ENCODE measurements at regions not wholly inside any gene's neighbourhood (a gene's known extent, or its start where the extent isn't known, plus 50 kb on each side); places are given as distances from the start of the nearest gene placed in this dataset.
"Not testable (repeated sequence)": the region's sequence is repeated elsewhere in the genome, so short reads cannot be mapped to it uniquely, and the experiment has no call there.

- no peak for DNase-seq
These were observed 650.5 kb upstream of the ZNF385D start for GRCh38 chr3:22401499-22401898.

- no peak for DNase-seq
These were observed 663.2 kb upstream of the ZNF385D start for GRCh38 chr3:22414239-22414638.

- DNase-seq: not testable (repeated sequence)
These were observed 665.9 kb upstream of the ZNF385D start for GRCh38 chr3:22416838-22417446.

- DNase-seq: no peak
These were observed 668.3 kb upstream of the ZNF385D start for GRCh38 chr3:22419261-22419660.

- DNase-seq: no peak
These were observed 670.6 kb upstream of the ZNF385D start for GRCh38 chr3:22421589-22421988.

GRCh38 chr3:22431334-22431733 lies 680.3 kb upstream of the ZNF385D start:
- no peak for DNase-seq

- DNase-seq: no peak
These were observed 688.6 kb upstream of the ZNF385D start for GRCh38 chr3:22439626-22440025.

- DNase-seq: no peak
These were observed 690.7 kb upstream of the ZNF385D start for GRCh38 chr3:22441711-22442110.

GRCh38 chr3:22443571-22444233 lies 692.7 kb upstream of the ZNF385D start:
- no peak for DNase-seq

GRCh38 chr3:22445336-22445735 lies 694.3 kb upstream of the ZNF385D start:
- DNase-seq: not testable (repeated sequence)

- no peak for DNase-seq
These were observed 699.9 kb upstream of the ZNF385D start for GRCh38 chr3:22450786-22451400.

- no peak for DNase-seq
These were observed 700.5 kb upstream of the ZNF385D start for GRCh38 chr3:22451501-22451900.

GRCh38 chr3:22453906-22454535 lies 703.0 kb upstream of the ZNF385D start:
- no peak for DNase-seq

GRCh38 chr3:22469995-22470394 lies 719.0 kb upstream of the ZNF385D start:
- no peak for DNase-seq

- DNase-seq: no peak
These were observed 720.5 kb upstream of the ZNF385D start for GRCh38 chr3:22471557-22471956.

- no peak for DNase-seq
These were observed 723.9 kb upstream of the ZNF385D start for GRCh38 chr3:22474706-22475445.

- no peak for DNase-seq
These were observed 724.7 kb upstream of the ZNF385D start for GRCh38 chr3:22475665-22476240.

GRCh38 chr3:22476976-22477375 lies 726.0 kb upstream of the ZNF385D start:
- no peak for DNase-seq

GRCh38 chr3:22485954-22486353 lies 717.2 kb upstream of the UBE2E2 start:
- DNase-seq: no peak

- DNase-seq: no peak
These were observed 712.4 kb upstream of the UBE2E2 start for GRCh38 chr3:22490747-22491146.

- DNase-seq: no peak
These were observed 711.8 kb upstream of the UBE2E2 start for GRCh38 chr3:22491344-22491743.

GRCh38 chr3:22492342-22492741 lies 710.8 kb upstream of the UBE2E2 start:
- DNase-seq: no peak

GRCh38 chr3:22495241-22495640 lies 707.9 kb upstream of the UBE2E2 start:
- DNase-seq: no peak

All from NCI-H1092 treated with DMSO at 0.1 percent for 48 hours (cell line).